Upper lobe of left lung (tissue), 6 donors: ENCODE measurements at regions not wholly inside any gene's neighbourhood (a gene's known extent, or its start where the extent isn't known, plus 50 kb on each side); places are given as distances from the start of the nearest gene placed in this dataset.

Source experiments
- ATAC-seq, 2 donors: fragments of 200-7000 bp; cut with Tn5 transposase; one replicate each; pipeline ENCODE4 v1.9.1; 2022; ENCODE audit warnings: mild to moderate bottlenecking in 2 of 2, moderate library complexity in 2 of 2; ENCODE audit not compliant: low FRiP score in 2 of 2
- DNase-seq, 2 donors: peaks; one replicate each; pipeline ENCODE4 v3.0.0-alpha.2; 2019 to 2020
- H3K27ac ChIP-seq, 4 donors: fragments of 200-600 bp; sonication (generic); one replicate each; pipeline ENCODE4 v1.5.1; 2016 to 2019
- H3K27me3 ChIP-seq, 4 donors: fragments of 200-600 bp; sonication (generic); one replicate each; pipeline ENCODE4 v1.5.1; 2017 to 2019
- H3K36me3 ChIP-seq, 4 donors: fragments of 200-600 bp; sonication (generic); one replicate each; pipeline ENCODE4 v1.5.1; 2016 to 2019
- H3K4me1 ChIP-seq, 4 donors: fragments of 200-600 bp; sonication (generic); one replicate each; pipeline ENCODE4 v1.5.1; 2018 to 2019
- H3K4me3 ChIP-seq, 4 donors: fragments of 200-600 bp; sonication (generic); one replicate each; pipeline ENCODE4 v1.5.1; 2017 to 2019; ENCODE audit warnings: mild to moderate bottlenecking in 2 of 4, moderate library complexity in 1 of 4
- H3K9me3 ChIP-seq, 4 donors: fragments of 200-600 bp; sonication (generic); one replicate each; pipeline ENCODE4 v1.5.1; 2018 to 2019
- CTCF ChIP-seq, 6 experiments: fragments of 450-650 bp in 4 of 6; fragments of 200-600 bp in 2 of 6; sonication (generic) in 2 of 6; IDR thresholded peaks; one replicate each; pipeline ENCODE4 v1.5.1; 2016 to 2019; ENCODE audit warnings: antibody characterized with exemption in 6 of 6
- EP300 ChIP-seq, 4 donors: sonication (generic); formaldehyde crosslinking; IDR thresholded peaks; one replicate each; pipeline ENCODE4 v1.5.1; 2017; ENCODE audit warnings: antibody characterized with exemption in 4 of 4, control low read depth in 2 of 4
- POLR2A ChIP-seq, 4 donors: fragments of 450-650 bp; IDR thresholded peaks; one replicate each; pipeline ENCODE4 v1.5.1; 2016 to 2017; ENCODE audit warnings: antibody characterized with exemption in 4 of 4, mild to moderate bottlenecking in 2 of 4
- POLR2AphosphoS5 ChIP-seq, 2 donors: sonication (generic); formaldehyde crosslinking; IDR thresholded peaks; one replicate each; pipeline ENCODE4 v1.5.1; 2017; ENCODE audit warnings: antibody characterized with exemption in 2 of 2
- WGBS, 2 donors: methylation state at CpG; one replicate each; pipeline ENCODE4 v1.1.5; 2017 to 2018; 5-methylcytosine and 5-hydroxymethylcytosine counted together
- donor health status: DM: no; HTN: no; CAD: no; lungs with moderate emphysema.
- donor health status: DM: no; HTN: yes; CAD: no; lungs with severe emphysema.

GRCh38 chr15:70213794-70214193 lies 116.1 kb upstream of the TLE3 start:
- Histone ChIP-seq H3K27ac (no peak overlapping the region), H3K36me3 (no peaks in the 10 kb centered on the region), H3K27me3 (no peaks in the 10 kb centered on the region), H3K9me3 (no peaks in the 10 kb centered on the region), H3K4me1 (peaks cover 0 to 17% (median 15%) of the 10 kb centered on the region in 4 donors), H3K4me3 (no peak overlapping the region)
- WGBS, 2 donors, result 87 to 89% methylated on average over 4 to 7 of the region's 7 CpGs
- no peak for ATAC-seq
- TF ChIP-seq EP300 (IDR thresholded peaks at IDR 0.05) (no peak), POLR2A (IDR thresholded peaks at IDR 0.05) (no peak), POLR2AphosphoS5 (IDR thresholded peaks at IDR 0.05) (no peak), CTCF (IDR thresholded peaks at IDR 0.05) (no peak)
- DNase-seq, result no peak

DNA sequence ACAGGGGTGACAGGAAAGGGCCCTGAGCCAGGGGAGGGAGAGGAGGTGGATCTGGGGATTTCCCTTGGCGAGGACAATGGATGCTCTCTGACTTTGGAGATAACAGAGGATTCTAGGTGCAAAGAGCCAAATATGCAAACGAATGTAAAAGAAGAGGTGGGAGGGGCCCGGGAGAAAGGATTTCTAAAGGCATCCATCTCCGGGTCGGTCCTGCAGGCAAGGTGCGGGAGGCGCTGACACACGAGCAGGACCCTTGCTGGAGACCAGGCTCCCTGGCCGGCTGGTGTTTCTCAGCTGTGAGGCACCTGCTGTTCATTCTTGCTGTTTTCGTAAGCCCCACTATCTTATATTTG lies 115.2 kb upstream of the TLE3 start:
- DNase-seq (peak in 1 of 2 donors; percentile 24), ATAC-seq (no peak)
- Histone ChIP-seq H3K4me1 (peaks cover 0 to 17% (median 15%) of the 10 kb centered on the region in 4 donors), H3K27me3 (no peaks in the 10 kb centered on the region), H3K4me3 (no peak overlapping the region), H3K36me3 (no peaks in the 10 kb centered on the region), H3K27ac (no peak overlapping the region), H3K9me3 (no peaks in the 10 kb centered on the region)
- 71 to 81% methylated on average over 10 of the region's 10 CpGs for WGBS, 2 donors
- TF ChIP-seq EP300 (IDR thresholded peaks at IDR 0.05), result no peak
- no peak for TF ChIP-seq POLR2A (IDR thresholded peaks at IDR 0.05)
- TF ChIP-seq CTCF (IDR thresholded peaks at IDR 0.05), result no peak
- no peak for TF ChIP-seq POLR2AphosphoS5 (IDR thresholded peaks at IDR 0.05)

DNA sequence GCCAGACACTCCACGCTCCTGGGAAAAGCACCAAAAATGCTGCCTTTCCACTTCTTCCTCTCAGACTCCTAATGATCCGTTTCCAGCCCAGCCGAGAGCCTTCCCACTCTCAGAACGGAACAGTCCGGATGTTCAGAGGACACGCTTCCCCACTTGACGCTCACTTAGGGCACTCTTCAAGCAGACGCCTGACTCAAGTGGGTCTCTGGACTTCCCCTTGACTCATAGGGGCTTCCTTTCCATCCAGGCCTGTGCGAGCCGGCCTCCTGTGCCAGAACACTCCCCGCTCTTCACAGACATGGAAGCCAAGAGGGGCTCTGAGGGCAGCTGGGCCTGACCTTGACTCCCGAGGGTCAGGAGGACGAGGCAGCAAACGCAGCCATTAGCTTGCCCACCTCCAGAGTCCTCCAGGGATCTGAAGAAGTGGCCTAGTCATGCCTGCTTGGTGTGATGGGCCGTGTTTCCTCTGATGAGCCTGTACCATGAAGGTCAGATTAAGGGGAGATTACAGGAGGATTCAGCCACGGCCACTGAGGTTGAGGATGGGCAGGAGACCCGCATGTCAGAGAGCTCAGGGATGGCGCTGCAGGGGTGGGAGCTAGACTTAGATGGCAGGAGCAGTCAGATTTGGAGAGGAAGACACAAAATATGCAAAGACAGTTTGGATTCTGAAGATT lies 114.7 kb upstream of the TLE3 start:
- no peaks in the 10 kb centered on the region for H3K36me3 ChIP-seq
- ATAC-seq (peak; percentile 36 to 52), DNase-seq (peak; percentile 18 to 58)
- no peak overlapping the region for H3K27ac ChIP-seq
- H3K4me1 ChIP-seq, result peaks cover 0 to 17% (median 15%) of the 10 kb centered on the region in 4 donors
- H3K27me3 ChIP-seq, result no peaks in the 10 kb centered on the region
- no peak overlapping the region for H3K4me3 ChIP-seq
- TF ChIP-seq CTCF (IDR thresholded peaks at IDR 0.05) (no peak), EP300 (IDR thresholded peaks at IDR 0.05) (peak in 1 of 4 donors; percentile 74), POLR2AphosphoS5 (IDR thresholded peaks at IDR 0.05) (peak in 1 of 2 donors; percentile 49)
- 44 to 69% methylated on average over 15 to 18 of the region's 18 CpGs for WGBS, 2 donors
- no peaks in the 10 kb centered on the region for H3K9me3 ChIP-seq

DNA sequence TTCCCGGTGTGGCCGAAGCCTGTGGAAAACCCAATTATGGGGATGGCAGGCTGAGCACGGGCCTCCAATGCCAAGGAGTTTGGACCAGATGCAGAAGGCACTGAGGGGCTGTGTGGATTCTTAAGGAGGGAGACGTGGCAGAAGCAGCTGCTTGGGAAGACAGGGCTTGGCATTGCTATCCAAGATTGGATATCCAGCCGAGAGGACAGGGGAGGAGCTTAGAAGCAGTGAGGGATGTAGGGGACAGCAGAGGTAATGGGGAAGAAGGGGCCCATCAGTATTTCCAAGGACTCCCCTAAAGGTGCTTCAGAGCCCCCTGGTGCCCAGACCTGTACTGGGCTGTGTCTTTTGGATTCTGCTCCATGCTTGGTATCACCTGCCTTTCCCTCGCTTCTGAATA lies 112.8 kb upstream of the TLE3 start:
- Histone ChIP-seq H3K27ac (no peak overlapping the region), H3K4me1 (peaks cover 0 to 17% (median 15%) of the 10 kb centered on the region in 4 donors), H3K4me3 (no peak overlapping the region), H3K9me3 (no peaks in the 10 kb centered on the region), H3K27me3 (no peaks in the 10 kb centered on the region), H3K36me3 (no peaks in the 10 kb centered on the region)
- no peak for DNase-seq
- ATAC-seq, result no peak
- 95 to 96% methylated on average over 6 of the region's 6 CpGs for WGBS, 2 donors
- TF ChIP-seq EP300 (IDR thresholded peaks at IDR 0.05), result no peak
- TF ChIP-seq POLR2AphosphoS5 (IDR thresholded peaks at IDR 0.05), result no peak
- TF ChIP-seq POLR2A (IDR thresholded peaks at IDR 0.05), result no peak
- no peak for TF ChIP-seq CTCF (IDR thresholded peaks at IDR 0.05)

DNA sequence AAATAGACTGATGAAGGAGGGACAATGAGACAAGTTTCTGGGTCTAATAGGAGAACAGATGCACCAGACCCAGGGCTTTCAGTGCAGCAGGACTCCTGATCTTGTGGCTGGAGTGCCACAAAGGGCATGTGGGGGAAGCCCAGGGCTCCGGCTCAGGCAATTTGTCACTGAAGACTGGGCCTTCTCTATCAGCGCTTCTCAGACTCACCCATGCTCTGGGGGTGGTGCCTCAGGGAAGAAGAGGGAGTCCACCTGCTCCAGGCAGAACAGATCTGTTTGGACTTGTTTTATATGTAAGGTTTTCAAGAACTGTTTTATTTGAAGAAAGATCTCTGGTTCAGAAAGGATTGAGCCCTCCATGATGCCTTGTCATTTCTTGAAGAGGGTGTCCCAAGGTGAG lies 112.4 kb upstream of the TLE3 start:
- H3K27me3 ChIP-seq, result no peaks in the 10 kb centered on the region
- TF ChIP-seq POLR2A (IDR thresholded peaks at IDR 0.05) (no peak), POLR2AphosphoS5 (IDR thresholded peaks at IDR 0.05) (no peak), EP300 (IDR thresholded peaks at IDR 0.05) (no peak), CTCF (IDR thresholded peaks at IDR 0.05) (no peak)
- 85 to 93% methylated on average over 2 of the region's 2 CpGs for WGBS, 2 donors

More for the DNA sequence above, 112.4 kb upstream of the TLE3 start:
- Histone ChIP-seq H3K4me1 (peaks cover 0 to 17% (median 15%) of the 10 kb centered on the region in 4 donors), H3K27ac (no peak overlapping the region), H3K4me3 (no peak overlapping the region), H3K9me3 (no peaks in the 10 kb centered on the region), H3K36me3 (no peaks in the 10 kb centered on the region)
- ATAC-seq, result no peak
- no peak for DNase-seq
